HepG2 (cell line): ENCODE measurements at regions not wholly inside any gene's neighbourhood (a gene's known extent, or its start where the extent isn't known, plus 50 kb on each side); places are given as distances from the start of the nearest gene placed in this dataset.

Experiments used
- AKNA ChIP-seq: sonication (generic); formaldehyde crosslinking; IDR thresholded peaks from 2 replicates; pipeline ENCODE4 v1.4.0; 2020; ENCODE audit warnings: missing genetic modification reagents, borderline replicate concordance
- FOXC1 ChIP-seq: sonication (generic); formaldehyde crosslinking; IDR thresholded peaks from 2 replicates; pipeline ENCODE4 v1.8.0; 2022; ENCODE audit warnings: mild to moderate bottlenecking, missing genetic modification reagents, borderline replicate concordance
- KLF6 ChIP-seq: IDR thresholded peaks from 2 replicates; pipeline ENCODE4 v1.8.0; 2016; ENCODE audit warnings: missing biosample characterization, missing genetic modification reagents
- RBFOX2 ChIP-seq: fragments of 200-400 bp; formaldehyde crosslinking; IDR thresholded peaks from 2 replicates; pipeline ENCODE4 v1.6.1; 2017; ENCODE audit warnings: low read depth, mild to moderate bottlenecking, low read length
- ZBTB40 ChIP-seq, 2 experiments: fragments of 450-650 bp in 1 of 2; sonication (generic) in 1 of 2; formaldehyde crosslinking in 1 of 2; IDR thresholded peaks; 2 replicates each; pipeline versions ENCODE4 v1.6.1 to v1.8.0; 2016 to 2022; ENCODE audit warnings: antibody characterized with exemption in 1 of 2, mild to moderate bottlenecking in 1 of 2, missing genetic modification reagents in 1 of 2
- TF ChIP-seq, protein P1 (sequence below): sonication (generic); formaldehyde crosslinking; IDR thresholded peaks from 2 replicates; pipeline ENCODE4 v1.5.0; 2020; ENCODE audit warnings: mild to moderate bottlenecking, low read depth, missing genetic modification reagents, borderline replicate concordance

GRCh38 chr18:54736981-54737380 is 91.3 kb upstream of the RAB27B start (continued):
- no peak for TF ChIP-seq ZBTB40 (IDR thresholded peaks at IDR 0.05)
- TF ChIP-seq ZBTB40 (CRISPR knock-in tag; IDR thresholded peaks at IDR 0.05) = no peak
- TF ChIP-seq FOXC1 (CRISPR knock-in tag) = no peak
- TF ChIP-seq, protein P1, sequence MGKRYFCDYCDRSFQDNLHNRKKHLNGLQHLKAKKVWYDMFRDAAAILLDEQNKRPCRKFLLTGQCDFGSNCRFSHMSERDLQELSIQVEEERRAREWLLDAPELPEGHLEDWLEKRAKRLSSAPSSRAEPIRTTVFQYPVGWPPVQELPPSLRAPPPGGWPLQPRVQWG = no peak
- no peak for TF ChIP-seq AKNA (CRISPR knock-in tag)
- no peak for TF ChIP-seq RBFOX2
- TF ChIP-seq KLF6 (CRISPR knock-in tag) = no peak
